Small intestine (tissue), 7 donors: ENCODE measurements at regions not wholly inside any gene's neighbourhood (a gene's known extent, or its start where the extent isn't known, plus 50 kb on each side); places are given as distances from the start of the nearest gene placed in this dataset.
"Not testable (repeated sequence)": the region's sequence is repeated elsewhere in the genome, so short reads cannot be mapped to it uniquely, and the experiment has no call there.

Experiments
- DNase-seq, 2 donors: peaks; one replicate each; pipeline versions ENCODE4 v3.0.0 to v3.0.0-alpha.2; 2013
- FAIRE-seq: peaks from 2 replicates; lab custom pipeline; 2012; peaks lifted over from hg19 to GRCh38; lab: Jason Lieb, UNC
- H3K27ac ChIP-seq, 3 donors: one replicate each; pipeline ENCODE4 v1.5.1; 2013; ENCODE audit warnings: low read length in 2 of 3, mild to moderate bottlenecking in 2 of 3, control low read depth in 1 of 3, inconsistent platforms in 1 of 3, low read depth in 1 of 3, moderate library complexity in 1 of 3
- H3K27me3 ChIP-seq, 3 donors: one replicate each; pipeline ENCODE4 v1.6.1; 2013; ENCODE audit warnings: low read length in 3 of 3, inconsistent platforms in 1 of 3; ENCODE audit not compliant: control insufficient read depth in 3 of 3, insufficient read depth in 3 of 3
- H3K36me3 ChIP-seq, 3 donors: one replicate each; pipeline ENCODE4 v1.6.1; 2013; ENCODE audit warnings: low read length in 3 of 3, inconsistent platforms in 1 of 3, low read depth in 1 of 3, mild to moderate bottlenecking in 1 of 3, moderate library complexity in 1 of 3; ENCODE audit not compliant: control insufficient read depth in 3 of 3, insufficient read depth in 2 of 3
- H3K4me1 ChIP-seq, 3 donors: one replicate each; pipeline ENCODE4 v1.6.1; 2013; ENCODE audit warnings: low read length in 2 of 3, inconsistent platforms in 1 of 3, low read depth in 1 of 3, mild to moderate bottlenecking in 1 of 3, moderate library complexity in 1 of 3; ENCODE audit not compliant: control insufficient read depth in 3 of 3, insufficient read depth in 2 of 3
- H3K4me3 ChIP-seq, 3 donors: one replicate each; pipeline ENCODE4 v1.5.1; 2013; ENCODE audit warnings: low read length in 3 of 3, control low read depth in 1 of 3, inconsistent platforms in 1 of 3, low read depth in 1 of 3, mild to moderate bottlenecking in 1 of 3, moderate library complexity in 1 of 3
- H3K9me3 ChIP-seq, 2 donors: one replicate each; pipeline ENCODE4 v1.6.1; 2013; ENCODE audit warnings: low read depth in 1 of 2, low read length in 1 of 2; ENCODE audit not compliant: control insufficient read depth in 2 of 2, insufficient read depth in 1 of 2
- WGBS, 3 donors: extraction: QIAGEN DNeasy Blood & Tissue Kit; methylation state at CpG; one replicate each; pipeline ENCODE4 v1.1.7; 2013; 5-methylcytosine and 5-hydroxymethylcytosine counted together
- donor health status: healthy with polysubstance abuse.
- donor health status: control.
- donor health status: control.
- donor health status: Bipolar disorder and iron deficiency.
- donor health status: healthy.

GRCh38 chr15:47108800-47109199 lies 608.5 kb upstream of the SEMA6D start:
- H3K27ac ChIP-seq, H3K36me3 ChIP-seq, H3K4me1 ChIP-seq, H3K9me3 ChIP-seq, H3K4me3 ChIP-seq, FAIRE-seq, H3K27me3 ChIP-seq, DNase-seq: not testable (repeated sequence)
- WGBS, 3 donors: 73 to 84% (median 81%) methylated on average over 4 of the region's 4 CpGs

DNA sequence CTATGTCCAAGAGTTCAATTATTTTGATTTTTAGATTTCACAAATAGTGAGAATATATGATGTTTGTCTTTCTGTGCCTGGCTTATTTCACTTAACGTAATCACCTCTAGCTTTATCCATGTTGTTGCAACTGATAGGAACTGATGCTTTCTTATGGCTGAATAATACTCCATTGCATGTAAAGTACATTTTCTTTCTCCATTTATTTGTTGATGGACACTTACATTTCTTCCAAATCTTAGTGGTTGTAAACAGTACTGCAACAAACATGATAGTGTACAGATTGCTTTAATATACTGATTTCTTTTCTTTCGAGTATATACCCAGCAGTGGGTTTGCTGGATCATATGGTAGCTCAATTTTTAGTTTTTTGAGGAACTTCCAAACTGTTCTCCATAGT lies 600.6 kb upstream of the SEMA6D start:
- H3K4me3 ChIP-seq: no peak overlapping the region
- no peak for DNase-seq
- no peak for FAIRE-seq
- no peaks in the 10 kb centered on the region for H3K27me3 ChIP-seq
- WGBS, 3 donors: 83 to 97% (median 87%) methylated on average over 2 of the region's 2 CpGs
- H3K9me3 ChIP-seq: peaks cover 0 to 2% of the 10 kb centered on the region in 2 donors
- H3K36me3 ChIP-seq: no peaks in the 10 kb centered on the region
- H3K4me1 ChIP-seq: no peaks in the 10 kb centered on the region
- H3K27ac ChIP-seq: no peak overlapping the region

- DNase-seq: no peak
- no peaks in the 10 kb centered on the region for H3K27me3 ChIP-seq
- H3K4me3 ChIP-seq: no peak overlapping the region
- H3K9me3 ChIP-seq: peaks cover 0 to 2% of the 10 kb centered on the region in 2 donors
- no peaks in the 10 kb centered on the region for H3K4me1 ChIP-seq
- H3K27ac ChIP-seq: no peak overlapping the region
- FAIRE-seq: no peak
- no peaks in the 10 kb centered on the region for H3K36me3 ChIP-seq
Measured at GRCh38 chr15:47119349-47119748, 598.0 kb upstream of the SEMA6D start.

DNA sequence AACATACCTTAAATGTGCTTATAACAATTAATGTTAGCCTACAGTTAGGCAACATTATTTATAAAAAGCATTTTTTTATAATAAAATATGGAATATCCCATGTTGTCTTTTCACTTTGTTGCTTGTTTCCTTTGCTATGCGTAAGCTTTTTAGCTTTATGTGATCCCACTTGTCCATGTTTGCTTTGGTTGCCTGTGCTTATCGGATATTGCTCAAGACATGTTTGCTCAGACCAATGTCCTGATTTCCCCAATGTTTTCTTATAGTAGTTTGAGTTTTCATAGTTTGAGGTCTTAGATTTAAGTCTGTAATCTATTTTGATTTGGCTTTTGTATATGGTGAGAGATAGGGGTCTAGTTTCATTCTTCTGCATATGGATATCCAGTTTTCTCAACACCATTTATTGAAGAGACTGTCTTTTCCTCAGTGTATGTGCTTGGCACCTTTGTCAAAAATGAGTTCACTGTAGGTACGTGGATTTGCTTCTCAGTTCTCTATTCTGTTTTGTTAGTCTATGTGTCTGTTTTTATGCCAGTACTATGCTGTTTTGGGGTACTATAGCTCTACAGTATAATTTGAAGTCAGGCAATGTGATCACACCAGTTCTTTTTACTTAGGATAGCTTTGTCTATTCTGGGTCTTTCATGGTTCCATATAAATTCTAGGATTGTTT lies 592.7 kb upstream of the SEMA6D start:
- Histone ChIP-seq H3K4me3 (no peak overlapping the region), H3K9me3 (peaks cover 0 to 6% of the 10 kb centered on the region in 2 donors)

DNA sequence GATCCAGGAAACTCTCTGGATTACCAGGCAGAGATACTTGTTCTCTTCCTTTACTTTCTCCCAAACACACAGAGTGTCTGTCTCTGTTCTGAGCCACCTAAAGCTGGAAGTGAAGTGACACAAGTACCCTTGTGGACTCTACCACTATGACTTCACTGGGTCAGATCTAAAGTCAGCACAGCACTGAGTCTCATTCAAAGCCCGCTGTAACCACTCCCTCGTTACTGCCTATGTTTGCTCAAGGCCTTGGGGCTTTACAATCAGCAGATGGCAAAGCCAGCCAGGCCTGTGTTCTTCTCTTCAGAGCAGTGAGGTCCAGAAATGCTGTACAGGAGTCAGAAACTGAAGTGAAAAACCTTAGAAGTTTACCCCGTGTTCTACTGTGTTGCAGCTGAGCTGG lies 588.3 kb upstream of the SEMA6D start:
- Histone ChIP-seq H3K27me3 (no peaks in the 10 kb centered on the region), H3K4me1 (no peaks in the 10 kb centered on the region), H3K27ac (no peak overlapping the region), H3K36me3 (no peaks in the 10 kb centered on the region), H3K9me3 (peaks cover 0 to 14% of the 10 kb centered on the region in 2 donors), H3K4me3 (no peak overlapping the region)
- no peak for DNase-seq
- FAIRE-seq: no peak
- WGBS, 3 donors: 47 to 83% (median 67%) methylated on average over 3 of the region's 3 CpGs

More for the DNA sequence above, 592.7 kb upstream of the SEMA6D start:
- Histone ChIP-seq H3K36me3 (no peaks in the 10 kb centered on the region), H3K4me1 (no peaks in the 10 kb centered on the region), H3K27ac (no peak overlapping the region), H3K27me3 (no peaks in the 10 kb centered on the region)
- WGBS, 3 donors: 57 to 79% (median 61%) methylated on average over 3 of the region's 3 CpGs
- no peak for FAIRE-seq
- no peak for DNase-seq

DNA sequence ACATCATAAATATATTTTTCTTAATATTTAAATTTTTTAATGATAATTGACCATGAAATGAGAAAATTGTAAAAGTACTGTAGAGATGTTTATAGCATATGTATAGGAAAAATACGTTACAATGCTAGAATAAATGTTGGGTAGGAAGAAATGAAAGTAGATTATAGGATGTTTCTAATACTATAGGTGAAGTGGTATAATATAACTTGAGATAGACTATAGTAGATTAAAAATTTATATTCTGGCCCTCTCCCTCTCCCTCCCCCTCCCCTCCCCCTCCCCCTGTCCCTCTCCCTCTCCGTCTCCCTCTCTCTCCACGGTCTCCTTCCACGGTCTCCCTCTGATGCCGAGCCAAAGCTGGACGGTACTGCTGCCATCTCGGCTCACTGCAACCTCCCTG lies 585.9 kb upstream of the SEMA6D start:
- FAIRE-seq, DNase-seq, H3K36me3 ChIP-seq, H3K27ac ChIP-seq, H3K27me3 ChIP-seq, H3K4me3 ChIP-seq, H3K4me1 ChIP-seq: not testable (repeated sequence)
- peaks cover 0 to 14% of the 10 kb centered on the region in 2 donors for H3K9me3 ChIP-seq
- WGBS, 3 donors: 77 to 86% (median 78%) methylated on average over 1 to 3 of the region's 7 CpGs

GRCh38 chr15:47135267-47135666 lies 582.0 kb upstream of the SEMA6D start:
- WGBS, 3 donors: 42 to 59% (median 45%) methylated on average over 2 of the region's 2 CpGs

DNA sequence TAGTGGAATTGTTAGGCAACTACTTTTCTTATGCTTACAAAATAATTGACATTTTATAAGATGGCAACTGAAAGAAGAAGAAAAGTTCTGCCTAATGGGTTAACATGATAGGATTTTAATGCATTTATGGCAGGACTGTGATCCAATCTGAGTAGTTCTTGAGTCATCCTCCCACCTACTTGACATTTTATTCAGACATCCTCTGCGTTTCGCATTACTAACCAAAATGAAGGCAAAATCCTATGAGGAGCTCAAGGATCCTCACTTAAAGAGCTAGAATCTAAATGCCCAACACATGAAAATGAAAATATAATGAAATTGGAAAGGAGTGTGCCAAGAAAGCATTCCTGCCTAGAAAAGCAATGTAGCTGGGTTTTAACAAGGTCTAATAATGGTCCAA lies 581.1 kb upstream of the SEMA6D start:
- 82 to 87% (median 84%) methylated on average over 2 of the region's 2 CpGs for WGBS, 3 donors
- no peaks in the 10 kb centered on the region for H3K4me1 ChIP-seq
- no peak overlapping the region for H3K27ac ChIP-seq
- H3K27me3 ChIP-seq: no peaks in the 10 kb centered on the region
- H3K4me3 ChIP-seq: no peak overlapping the region
- H3K36me3 ChIP-seq: no peaks in the 10 kb centered on the region
- DNase-seq (no peak), FAIRE-seq (no peak)
- H3K9me3 ChIP-seq: no peaks in the 10 kb centered on the region

More at GRCh38 chr15:47135267-47135666, 582.0 kb upstream of the SEMA6D start:
- H3K27me3 ChIP-seq: no peaks in the 10 kb centered on the region
- H3K9me3 ChIP-seq: peaks cover 0 to under 1% of the 10 kb centered on the region in 2 donors
- FAIRE-seq (no peak), DNase-seq (no peak)
- no peak overlapping the region for H3K27ac ChIP-seq
- no peaks in the 10 kb centered on the region for H3K36me3 ChIP-seq
- no peak overlapping the region for H3K4me3 ChIP-seq
- H3K4me1 ChIP-seq: no peaks in the 10 kb centered on the region

DNA sequence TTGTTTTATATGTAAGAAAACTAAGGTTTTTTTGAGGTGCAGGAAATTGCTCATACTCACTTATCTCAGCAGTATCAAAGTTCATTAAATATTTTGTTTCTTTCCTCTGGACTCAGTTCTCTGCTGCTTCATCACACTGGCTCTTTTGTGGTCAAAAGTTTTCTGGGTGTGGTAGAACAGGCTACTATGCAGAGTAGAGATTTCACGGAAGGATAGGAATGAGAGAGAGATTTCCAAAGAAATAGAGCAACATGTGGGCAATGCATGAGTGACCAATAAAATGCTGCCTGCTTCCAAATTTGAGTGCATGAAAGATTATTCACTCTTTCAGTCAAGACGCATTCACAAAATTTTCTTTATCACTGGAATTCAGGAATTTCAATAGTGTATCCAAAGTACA lies 577.3 kb upstream of the SEMA6D start:
- Histone ChIP-seq H3K27me3 (no peaks in the 10 kb centered on the region), H3K9me3 (no peaks in the 10 kb centered on the region), H3K27ac (no peak overlapping the region), H3K4me3 (no peak overlapping the region), H3K4me1 (no peaks in the 10 kb centered on the region), H3K36me3 (no peaks in the 10 kb centered on the region)
- 48 to 80% (median 71%) methylated on average over 2 of the region's 2 CpGs for WGBS, 3 donors
- FAIRE-seq (no peak), DNase-seq (no peak)
